DND-41 (cell line): ENCODE measurements at regions not wholly inside any gene's neighbourhood (a gene's known extent, or its start where the extent isn't known, plus 50 kb on each side); places are given as distances from the start of the nearest gene placed in this dataset.

ENCODE experiments used
- ATAC-seq: fragments of 200-7000 bp; cut with Tn5 transposase; 3 replicates; pipeline ENCODE4 v1.9.1; 2021; ENCODE audit warnings: low read depth; ENCODE audit not compliant: insufficient read depth
- DNase-seq: peaks from one replicate; pipeline ENCODE4 v3.0.0-alpha.2; 2020
- H2AFZ ChIP-seq: 2 replicates; pipeline ENCODE4 v1.6.0; 2012; ENCODE audit warnings: low read depth, low read length
- H3K27ac ChIP-seq: 2 replicates; pipeline ENCODE4 v1.5.1; 2012; ENCODE audit warnings: low read length, inconsistent platforms
- H3K27me3 ChIP-seq: fragments of 200-600 bp; sonication (generic); 2 replicates; pipeline ENCODE4 v1.6.0; 2012; ENCODE audit warnings: low read length, mild to moderate bottlenecking, inconsistent platforms; ENCODE audit not compliant: insufficient read depth, poor library complexity
- H3K36me3 ChIP-seq: 2 replicates; pipeline ENCODE4 v1.5.1; 2012; ENCODE audit warnings: low read length, inconsistent platforms; ENCODE audit not compliant: insufficient read depth
- H3K4me1 ChIP-seq: 2 replicates; pipeline ENCODE4 v1.5.1; 2012; ENCODE audit warnings: mild to moderate bottlenecking, low read length; ENCODE audit not compliant: insufficient read depth
- H3K4me2 ChIP-seq: 2 replicates; pipeline ENCODE4 v1.6.0; 2012; ENCODE audit warnings: mild to moderate bottlenecking, moderate library complexity, low read length, inconsistent platforms; ENCODE audit not compliant: insufficient read depth
- H3K4me3 ChIP-seq, 2 experiments: fragments of 200-600 bp in 1 of 2; shearing (Covaris generic) in 1 of 2; 2 replicates each; pipeline ENCODE4 v1.5.1; 2012 to 2016; ENCODE audit warnings: inconsistent platforms in 2 of 2, low read length in 2 of 2, mild to moderate bottlenecking in 2 of 2, low read depth in 1 of 2, moderate library complexity in 1 of 2
- H3K79me2 ChIP-seq: 2 replicates; pipeline ENCODE4 v1.6.0; 2012; ENCODE audit warnings: low read length, inconsistent platforms; ENCODE audit not compliant: insufficient read depth
- H3K9ac ChIP-seq: 2 replicates; pipeline ENCODE4 v1.6.0; 2012; ENCODE audit warnings: low read depth, mild to moderate bottlenecking, inconsistent platforms, low read length, moderate library complexity
- H3K9me3 ChIP-seq: 2 replicates; pipeline ENCODE4 v1.5.1; 2012; ENCODE audit warnings: low read length, moderate library complexity, mild to moderate bottlenecking, inconsistent platforms; ENCODE audit not compliant: insufficient read depth, severe bottlenecking
- H4K20me1 ChIP-seq: 2 replicates; pipeline ENCODE4 v1.6.0; 2012; ENCODE audit warnings: low read length; ENCODE audit not compliant: insufficient read depth
- EZH2 ChIP-seq: IDR thresholded peaks from 3 replicates; pipeline ENCODE4 v1.6.1; 2012; ENCODE audit warnings: borderline replicate concordance, low read depth, mild to moderate bottlenecking, moderate library complexity, low read length, inconsistent platforms; ENCODE audit not compliant: severe bottlenecking
- TF ChIP-seq, protein P1 (sequence below): IDR thresholded peaks from 2 replicates; pipeline ENCODE4 v1.5.1; 2012; ENCODE audit warnings: borderline replicate concordance, low read length, moderate library complexity, mild to moderate bottlenecking; ENCODE audit not compliant: poor library complexity, severe bottlenecking; ENCODE audit errors: extremely low read depth

- no peak overlapping the region for H3K27ac ChIP-seq
- no peaks in the 10 kb centered on the region for H3K9me3 ChIP-seq
- no peaks in the 10 kb centered on the region for H3K4me1 ChIP-seq
- peaks cover 17% of the 10 kb centered on the region for H3K27me3 ChIP-seq
- ATAC-seq (no peak), DNase-seq (no peak)
- no peaks in the 10 kb centered on the region for H3K79me2 ChIP-seq
- H3K9ac ChIP-seq: no peak overlapping the region
- H3K36me3 ChIP-seq: no peaks in the 10 kb centered on the region
- no peak overlapping the region for H2AFZ ChIP-seq
- no peak for TF ChIP-seq EZH2
- TF ChIP-seq, protein P1, sequence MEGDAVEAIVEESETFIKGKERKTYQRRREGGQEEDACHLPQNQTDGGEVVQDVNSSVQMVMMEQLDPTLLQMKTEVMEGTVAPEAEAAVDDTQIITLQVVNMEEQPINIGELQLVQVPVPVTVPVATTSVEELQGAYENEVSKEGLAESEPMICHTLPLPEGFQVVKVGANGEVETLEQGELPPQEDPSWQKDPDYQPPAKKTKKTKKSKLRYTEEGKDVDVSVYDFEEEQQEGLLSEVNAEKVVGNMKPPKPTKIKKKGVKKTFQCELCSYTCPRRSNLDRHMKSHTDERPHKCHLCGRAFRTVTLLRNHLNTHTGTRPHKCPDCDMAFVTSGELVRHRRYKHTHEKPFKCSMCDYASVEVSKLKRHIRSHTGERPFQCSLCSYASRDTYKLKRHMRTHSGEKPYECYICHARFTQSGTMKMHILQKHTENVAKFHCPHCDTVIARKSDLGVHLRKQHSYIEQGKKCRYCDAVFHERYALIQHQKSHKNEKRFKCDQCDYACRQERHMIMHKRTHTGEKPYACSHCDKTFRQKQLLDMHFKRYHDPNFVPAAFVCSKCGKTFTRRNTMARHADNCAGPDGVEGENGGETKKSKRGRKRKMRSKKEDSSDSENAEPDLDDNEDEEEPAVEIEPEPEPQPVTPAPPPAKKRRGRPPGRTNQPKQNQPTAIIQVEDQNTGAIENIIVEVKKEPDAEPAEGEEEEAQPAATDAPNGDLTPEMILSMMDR: no peak
- H3K4me2 ChIP-seq: no peak overlapping the region
- H4K20me1 ChIP-seq: no peaks in the 10 kb centered on the region
- H3K4me3 ChIP-seq: no peak overlapping the region
Measured at GRCh38 chr19:28873301-28873700, 339.6 kb downstream of the UQCRFS1 start.

- H3K36me3 ChIP-seq: no peaks in the 10 kb centered on the region
- no peaks in the 10 kb centered on the region for H3K79me2 ChIP-seq
- ATAC-seq: no peak
- DNase-seq: no peak
- no peak overlapping the region for H3K9ac ChIP-seq
- H3K4me2 ChIP-seq: no peak overlapping the region
- no peaks in the 10 kb centered on the region for H3K4me1 ChIP-seq
- H3K27me3 ChIP-seq: peaks cover 17% of the 10 kb centered on the region
- H4K20me1 ChIP-seq: no peaks in the 10 kb centered on the region
- TF ChIP-seq EZH2: no peak
- TF ChIP-seq, protein P1: no peak
- H3K9me3 ChIP-seq: no peaks in the 10 kb centered on the region
- no peak overlapping the region for H3K4me3 ChIP-seq
- no peak overlapping the region for H3K27ac ChIP-seq
- no peak overlapping the region for H2AFZ ChIP-seq
Measured at GRCh38 chr19:28871099-28871725, 341.7 kb downstream of the UQCRFS1 start.

- no peaks in the 10 kb centered on the region for H4K20me1 ChIP-seq
- H3K9me3 ChIP-seq: no peaks in the 10 kb centered on the region
- TF ChIP-seq, protein P1: no peak
- no peak for TF ChIP-seq EZH2
- DNase-seq (no peak), ATAC-seq (no peak)
- H3K4me1 ChIP-seq: no peaks in the 10 kb centered on the region
- no peak overlapping the region for H3K4me2 ChIP-seq
- no peaks in the 10 kb centered on the region for H3K36me3 ChIP-seq
- H3K4me3 ChIP-seq: no peak overlapping the region
- peaks cover 16% of the 10 kb centered on the region for H3K27me3 ChIP-seq
- no peak overlapping the region for H2AFZ ChIP-seq
- no peak overlapping the region for H3K27ac ChIP-seq
- H3K79me2 ChIP-seq: no peaks in the 10 kb centered on the region
- H3K9ac ChIP-seq: no peak overlapping the region
Measured at GRCh38 chr19:28869459-28869858, 343.5 kb downstream of the UQCRFS1 start.
